ENCODE measurements at regions not wholly inside any gene's neighbourhood (a gene's known extent, or its start where the extent isn't known, plus 50 kb on each side); places are given as distances from the start of the nearest gene placed in this dataset.

DNA sequence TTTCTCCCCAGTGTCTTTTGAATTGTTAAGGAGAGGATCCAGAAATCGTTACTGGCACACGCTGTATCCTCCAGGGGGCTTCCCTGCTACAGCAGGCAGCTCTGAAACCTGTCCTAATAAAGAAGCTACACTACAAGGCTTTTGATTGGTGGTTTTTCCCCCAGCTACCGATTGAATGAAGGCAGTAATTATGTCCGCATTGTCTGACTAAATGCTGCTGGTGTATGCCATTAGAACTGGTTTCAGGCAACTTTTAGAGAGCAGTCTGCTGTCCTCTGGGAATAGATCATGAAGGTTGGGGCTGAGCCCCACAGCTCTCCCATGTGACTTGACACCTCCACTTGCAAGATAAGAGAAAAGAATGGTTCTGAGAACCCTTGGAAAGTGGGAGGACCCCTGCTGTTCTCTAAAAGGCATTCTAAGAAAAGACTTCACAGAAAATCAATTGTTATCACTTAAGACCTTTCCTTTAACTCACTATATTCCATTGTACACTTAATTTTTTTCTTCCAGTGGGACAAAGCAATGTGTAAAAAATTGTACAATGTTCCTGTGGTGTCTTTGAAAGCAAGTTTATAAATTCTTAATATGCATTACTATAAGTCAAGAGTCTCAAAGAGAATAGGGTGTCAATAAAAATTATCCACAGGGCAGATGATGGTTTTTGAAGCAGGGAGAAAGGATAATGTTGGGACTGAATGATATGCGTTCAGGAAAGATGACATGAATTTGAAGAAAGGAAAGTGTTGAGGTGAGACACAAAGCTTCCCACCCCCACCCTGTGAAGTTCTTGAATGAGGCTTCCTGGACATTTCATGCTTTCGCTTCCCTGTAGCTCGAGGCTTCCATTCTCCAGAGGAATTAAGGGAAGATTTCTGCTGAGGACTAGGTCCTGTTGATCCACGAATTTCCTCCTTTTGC lies 53.0 kb upstream of the DAZL start:
- H3K4me3 ChIP-seq: no peak overlapping the region
- WGBS: 48% methylated on average over 8 of the region's 8 CpGs
- H3K27ac ChIP-seq: no peak overlapping the region
- no peaks in the 10 kb centered on the region for H3K9me3 ChIP-seq
- no peaks in the 10 kb centered on the region for H3K4me1 ChIP-seq
- H3K27me3 ChIP-seq: no peaks in the 10 kb centered on the region
- no peak for DNase-seq (ENCODE audit: low spot score in 2 of 2)
- H3K36me3 ChIP-seq: no peaks in the 10 kb centered on the region
- TF ChIP-seq POLR2A (IDR thresholded peaks at IDR 0.05) (no peak), POLR2AphosphoS5 (IDR thresholded peaks at IDR 0.05) (no peak), EP300 (IDR thresholded peaks at IDR 0.05) (no peak)
- TF ChIP-seq, protein P1, sequence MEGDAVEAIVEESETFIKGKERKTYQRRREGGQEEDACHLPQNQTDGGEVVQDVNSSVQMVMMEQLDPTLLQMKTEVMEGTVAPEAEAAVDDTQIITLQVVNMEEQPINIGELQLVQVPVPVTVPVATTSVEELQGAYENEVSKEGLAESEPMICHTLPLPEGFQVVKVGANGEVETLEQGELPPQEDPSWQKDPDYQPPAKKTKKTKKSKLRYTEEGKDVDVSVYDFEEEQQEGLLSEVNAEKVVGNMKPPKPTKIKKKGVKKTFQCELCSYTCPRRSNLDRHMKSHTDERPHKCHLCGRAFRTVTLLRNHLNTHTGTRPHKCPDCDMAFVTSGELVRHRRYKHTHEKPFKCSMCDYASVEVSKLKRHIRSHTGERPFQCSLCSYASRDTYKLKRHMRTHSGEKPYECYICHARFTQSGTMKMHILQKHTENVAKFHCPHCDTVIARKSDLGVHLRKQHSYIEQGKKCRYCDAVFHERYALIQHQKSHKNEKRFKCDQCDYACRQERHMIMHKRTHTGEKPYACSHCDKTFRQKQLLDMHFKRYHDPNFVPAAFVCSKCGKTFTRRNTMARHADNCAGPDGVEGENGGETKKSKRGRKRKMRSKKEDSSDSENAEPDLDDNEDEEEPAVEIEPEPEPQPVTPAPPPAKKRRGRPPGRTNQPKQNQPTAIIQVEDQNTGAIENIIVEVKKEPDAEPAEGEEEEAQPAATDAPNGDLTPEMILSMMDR (IDR thresholded peaks at IDR 0.05): no peak

DNA sequence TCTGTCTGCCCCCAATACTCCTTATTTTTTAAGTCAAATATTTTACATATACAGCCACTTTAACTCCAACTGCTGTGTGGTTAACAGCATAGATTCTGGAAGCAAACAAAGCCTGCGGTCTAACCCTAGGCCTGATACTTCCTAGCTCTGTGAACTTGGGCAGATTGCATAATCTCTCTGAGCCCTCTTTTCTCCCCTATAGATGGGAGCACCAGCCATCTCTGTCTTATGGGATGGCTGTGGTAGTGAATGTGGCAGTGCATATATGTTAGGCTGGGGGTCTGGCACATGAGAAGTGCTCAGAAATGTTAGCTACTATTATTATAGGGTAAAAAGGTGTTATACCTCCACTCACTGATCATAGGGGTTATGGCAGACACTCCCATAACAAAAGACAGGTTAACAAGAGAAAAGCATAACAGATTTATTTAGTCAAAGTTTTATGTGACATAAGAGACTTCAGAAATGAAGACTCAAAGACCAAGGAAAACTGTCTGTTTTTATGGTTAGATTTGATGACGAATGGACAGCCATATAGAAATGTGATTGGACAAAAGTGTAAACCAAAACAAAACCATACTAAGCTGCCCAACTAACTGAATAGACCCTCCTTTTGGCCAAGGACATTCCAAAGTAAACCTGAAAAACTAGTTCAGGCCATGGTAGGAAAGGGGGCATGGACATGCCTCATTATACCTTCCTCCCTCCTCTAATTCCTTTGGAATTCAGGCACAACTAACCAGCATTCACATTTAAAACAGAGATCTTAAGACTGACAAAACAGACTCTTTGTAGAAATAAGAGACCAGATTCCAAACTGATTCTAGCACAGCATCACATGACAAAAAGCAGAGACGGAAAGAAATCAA lies 53.9 kb upstream of the DAZL start:
- Histone ChIP-seq H3K27ac (no peak overlapping the region), H3K9me3 (no peaks in the 10 kb centered on the region), H3K4me3 (no peak overlapping the region), H3K36me3 (no peaks in the 10 kb centered on the region), H3K27me3 (no peaks in the 10 kb centered on the region), H3K4me1 (no peaks in the 10 kb centered on the region)
- TF ChIP-seq, protein P1 (IDR thresholded peaks at IDR 0.05): no peak
- TF ChIP-seq POLR2A (IDR thresholded peaks at IDR 0.05): no peak
- TF ChIP-seq EP300 (IDR thresholded peaks at IDR 0.05): no peak
- TF ChIP-seq POLR2AphosphoS5 (IDR thresholded peaks at IDR 0.05): no peak
- DNase-seq (ENCODE audit: low spot score in 2 of 2): no peak
- WGBS: 74% methylated on average over 3 of the region's 3 CpGs

DNA sequence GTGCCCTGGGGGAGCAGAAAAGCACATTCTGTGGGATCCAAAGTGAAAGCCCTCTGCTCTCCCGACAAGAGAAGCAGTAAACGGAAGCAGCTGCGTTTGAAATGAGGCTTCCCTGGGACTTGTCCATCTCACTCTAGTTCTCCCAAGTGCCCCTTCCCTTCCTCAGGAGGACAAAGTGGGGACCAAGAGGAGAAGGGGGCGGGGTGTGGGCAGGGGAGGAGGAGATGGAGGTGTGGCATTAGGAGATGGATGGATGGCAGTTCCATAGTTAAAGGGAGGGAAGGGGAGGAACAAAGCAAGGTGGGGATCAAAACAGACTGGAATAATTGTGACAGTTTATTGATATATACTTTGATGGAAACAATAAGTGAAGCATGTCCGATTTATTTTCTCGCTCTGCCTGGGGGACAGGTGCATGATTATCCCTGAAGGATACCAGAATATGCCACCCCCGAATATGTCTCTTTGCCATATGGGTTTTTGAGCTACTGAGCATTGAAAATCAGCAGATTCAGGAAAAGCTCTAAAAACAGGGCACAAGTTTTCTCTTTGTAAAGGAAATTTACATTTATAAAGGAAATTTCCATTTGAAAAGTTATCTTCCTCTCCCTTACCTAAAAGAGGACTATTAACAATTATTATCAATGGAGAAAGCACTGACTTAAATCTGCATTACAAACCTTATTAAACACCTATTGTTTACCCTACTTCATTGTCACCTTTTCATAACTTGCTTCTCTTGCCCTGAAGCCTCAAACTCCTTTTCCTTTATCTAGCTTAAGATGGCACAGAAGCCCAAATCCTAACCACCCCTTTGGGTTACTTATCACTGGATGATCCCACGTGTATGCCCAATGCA lies 58.9 kb upstream of the DAZL start:
- no peaks in the 10 kb centered on the region for H3K9me3 ChIP-seq
- WGBS: 52% methylated on average over 8 of the region's 8 CpGs
- H3K27me3 ChIP-seq: no peaks in the 10 kb centered on the region
- DNase-seq (ENCODE audit: low spot score in 2 of 2): no peak
- no peaks in the 10 kb centered on the region for H3K4me1 ChIP-seq
- no peak overlapping the region for H3K27ac ChIP-seq
- H3K36me3 ChIP-seq: no peaks in the 10 kb centered on the region
- no peak for TF ChIP-seq POLR2AphosphoS5 (IDR thresholded peaks at IDR 0.05)
- no peak for TF ChIP-seq EP300 (IDR thresholded peaks at IDR 0.05)
- TF ChIP-seq POLR2A (IDR thresholded peaks at IDR 0.05): no peak
- TF ChIP-seq, protein P1 (IDR thresholded peaks at IDR 0.05): no peak
- no peak overlapping the region for H3K4me3 ChIP-seq

DNA sequence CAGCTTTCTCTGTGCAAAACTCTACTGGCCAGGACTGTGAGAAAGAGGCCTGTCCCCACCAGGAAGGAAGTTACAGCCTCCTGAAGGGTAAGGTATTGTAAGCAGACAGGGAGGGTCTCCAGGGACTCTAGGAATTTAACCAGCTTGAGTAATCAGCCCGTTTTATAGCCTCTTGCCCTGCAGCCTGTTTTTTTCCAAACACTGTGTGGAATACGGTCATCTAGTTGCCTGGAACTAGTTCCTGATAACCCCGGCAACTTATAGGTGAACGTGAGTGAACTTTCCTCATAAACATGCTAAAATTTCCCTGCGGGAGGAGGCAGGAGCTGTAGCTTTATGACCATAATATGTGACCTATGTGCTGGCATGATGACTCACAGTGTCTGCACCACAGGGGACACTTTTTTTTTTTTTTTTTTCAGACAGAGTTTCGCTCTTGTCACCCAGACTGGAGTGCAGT lies 60.1 kb upstream of the DAZL start:
- Histone ChIP-seq H3K27ac (no peak overlapping the region), H3K4me1 (no peaks in the 10 kb centered on the region), H3K9me3 (no peaks in the 10 kb centered on the region), H3K27me3 (no peaks in the 10 kb centered on the region), H3K4me3 (no peak overlapping the region), H3K36me3 (no peaks in the 10 kb centered on the region)
- WGBS: 41% methylated on average over 6 of the region's 6 CpGs
- DNase-seq (ENCODE audit: low spot score in 2 of 2): no peak
- TF ChIP-seq POLR2A (IDR thresholded peaks at IDR 0.05): no peak
- TF ChIP-seq POLR2AphosphoS5 (IDR thresholded peaks at IDR 0.05): no peak
- TF ChIP-seq EP300 (IDR thresholded peaks at IDR 0.05): no peak
- TF ChIP-seq, protein P1 (IDR thresholded peaks at IDR 0.05): no peak
